HG03135 (cell line): ENCODE measurements at regions not wholly inside any gene's neighbourhood (a gene's known extent, or its start where the extent isn't known, plus 50 kb on each side); places are given as distances from the start of the nearest gene placed in this dataset.
"Not testable (repeated sequence)": the region's sequence is repeated elsewhere in the genome, so short reads cannot be mapped to it uniquely, and the experiment has no call there.

Experiments
- ATAC-seq: cut with Tn5 transposase; IDR thresholded peaks from one replicate; pipeline ENCODE4 v1.9.1; 2021; ENCODE audit warnings: mild to moderate bottlenecking, moderate library complexity; ENCODE audit not compliant: unreplicated experiment

DNA sequence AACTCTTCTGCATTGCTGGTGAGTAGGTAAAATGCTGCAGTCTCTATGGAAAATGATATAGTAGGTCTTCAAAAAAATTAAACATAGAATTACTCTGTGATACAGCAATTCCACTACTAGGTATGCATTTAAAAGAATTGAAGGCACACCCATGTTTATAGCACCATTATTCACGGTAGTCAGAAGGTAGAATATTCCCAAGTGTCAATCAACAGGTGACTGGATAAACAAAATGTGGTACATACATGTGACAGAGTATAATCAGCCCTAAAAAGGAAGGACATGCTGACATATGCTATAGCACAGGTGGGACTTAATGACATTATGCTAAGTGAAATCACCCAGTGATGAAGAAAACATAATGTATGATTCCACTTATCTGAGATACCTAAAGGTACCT lies 123.3 kb downstream of the CCER1 start:
- no peak for ATAC-seq

DNA sequence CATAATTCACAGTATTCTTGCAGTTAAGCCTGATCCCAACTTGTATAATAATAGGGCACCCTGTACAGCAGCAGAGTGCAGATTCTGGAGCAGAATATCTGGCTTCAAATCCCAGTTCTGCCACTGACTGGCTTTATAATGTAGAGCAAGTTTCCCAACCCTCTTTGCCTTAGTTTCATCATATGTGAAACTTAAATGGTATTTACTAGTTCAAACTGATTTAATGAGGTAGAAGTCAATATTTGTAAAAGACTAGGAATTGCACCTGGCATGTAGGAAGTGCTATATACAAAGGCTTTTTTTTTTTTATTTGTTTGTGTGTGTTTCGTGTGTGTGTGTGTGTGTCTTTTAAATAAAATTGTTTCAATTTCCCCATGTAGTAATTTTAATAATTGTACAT lies 125.9 kb downstream of the CCER1 start:
- no peak for ATAC-seq

DNA sequence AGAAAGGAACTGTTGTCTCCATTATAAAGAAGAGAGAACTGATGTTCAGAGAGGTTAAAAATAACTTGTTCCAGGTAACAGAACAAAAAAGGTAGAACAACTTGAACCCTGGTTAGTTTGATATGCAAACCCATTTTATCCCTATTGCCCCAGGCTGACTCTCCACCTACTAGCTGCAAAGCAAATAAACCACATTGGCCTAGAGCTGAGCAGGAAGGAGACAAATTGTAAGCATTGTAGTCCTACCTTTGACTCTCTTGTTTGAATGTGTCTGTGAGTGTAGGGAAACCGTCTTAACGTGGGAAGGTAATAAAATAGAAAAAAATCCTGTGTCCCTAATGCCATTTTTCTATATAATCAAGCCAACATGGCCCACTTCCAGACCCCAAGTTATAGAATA lies 126.4 kb downstream of the CCER1 start:
- no peak for ATAC-seq

DNA sequence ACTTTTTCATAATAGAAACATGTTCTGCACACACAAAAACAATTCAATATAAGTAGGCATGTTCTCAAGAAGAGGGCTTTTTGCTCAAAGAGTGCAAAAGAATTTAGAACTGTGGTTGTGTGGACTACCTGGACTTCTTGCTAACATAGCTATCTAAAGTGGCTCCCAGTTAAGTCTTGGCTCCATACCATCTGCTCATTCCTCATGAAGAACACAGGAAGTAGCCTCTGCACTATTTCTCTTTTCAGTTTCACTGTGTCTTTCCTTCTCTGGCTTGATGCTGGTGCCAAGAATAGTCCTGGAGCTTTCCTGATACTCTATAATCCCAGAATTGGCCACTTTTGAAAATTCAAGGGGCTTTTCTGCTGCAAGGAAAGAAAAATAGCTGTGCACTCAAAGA lies 127.4 kb downstream of the CCER1 start:
- no peak for ATAC-seq

DNA sequence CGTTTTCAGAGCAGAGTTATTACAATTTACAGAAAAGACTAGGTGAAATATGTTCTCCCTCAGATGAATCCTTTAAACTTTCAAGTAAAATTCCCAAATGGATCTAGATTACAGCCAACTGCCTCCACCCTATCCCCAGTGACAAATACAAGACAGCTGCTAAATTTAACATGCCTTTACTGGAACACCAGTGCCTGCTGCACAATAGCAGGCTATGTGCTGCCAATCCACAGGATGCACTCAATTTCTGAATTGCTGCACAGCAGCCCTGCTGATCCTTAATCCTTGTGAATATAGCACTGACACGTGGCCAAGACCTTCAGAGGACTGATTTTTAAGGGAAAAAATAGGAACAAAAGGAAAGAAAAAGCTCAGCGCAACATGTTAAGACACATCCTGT lies 128.9 kb downstream of the CCER1 start:
- no peak for ATAC-seq

DNA sequence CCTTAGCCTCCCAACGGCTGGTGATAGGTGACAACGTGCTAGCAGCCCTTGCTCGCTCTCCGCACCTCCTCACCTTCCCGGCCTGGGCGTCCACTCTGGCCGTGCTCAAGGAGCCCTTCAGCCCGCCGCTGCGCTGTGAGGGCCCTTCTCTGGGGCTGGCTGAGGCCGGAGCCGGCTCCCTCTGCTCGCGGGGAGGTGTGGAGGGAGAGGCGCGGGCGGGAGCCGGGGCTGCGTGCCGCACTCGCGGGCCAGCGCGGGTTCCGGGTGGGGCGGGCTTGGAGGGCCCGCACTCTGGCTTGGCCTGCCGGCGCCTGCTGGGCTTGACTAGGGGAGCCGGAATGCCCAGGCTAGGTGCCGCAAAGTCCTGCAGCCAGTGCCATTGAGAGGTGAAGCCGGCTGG lies 131.1 kb downstream of the CCER1 start:
- ATAC-seq: no peak

DNA sequence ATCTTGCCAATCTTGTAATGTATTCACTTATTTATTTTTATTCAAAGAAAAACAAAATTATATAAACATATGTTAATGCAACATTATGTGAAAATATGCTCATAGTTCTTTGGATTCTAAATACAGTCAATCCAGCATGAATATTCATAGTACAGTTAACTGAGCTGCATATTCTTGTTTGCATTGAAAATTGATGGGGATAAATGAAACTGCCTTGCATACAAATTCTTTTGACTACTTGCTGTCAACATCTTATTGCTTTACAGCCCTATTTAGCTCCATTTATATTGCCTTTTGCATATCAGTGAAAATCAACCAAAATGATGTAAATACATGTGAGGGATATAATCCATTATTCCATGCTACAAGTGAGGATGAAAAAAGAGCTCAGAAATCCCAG lies 135.3 kb downstream of the CCER1 start:
- no peak for ATAC-seq

DNA sequence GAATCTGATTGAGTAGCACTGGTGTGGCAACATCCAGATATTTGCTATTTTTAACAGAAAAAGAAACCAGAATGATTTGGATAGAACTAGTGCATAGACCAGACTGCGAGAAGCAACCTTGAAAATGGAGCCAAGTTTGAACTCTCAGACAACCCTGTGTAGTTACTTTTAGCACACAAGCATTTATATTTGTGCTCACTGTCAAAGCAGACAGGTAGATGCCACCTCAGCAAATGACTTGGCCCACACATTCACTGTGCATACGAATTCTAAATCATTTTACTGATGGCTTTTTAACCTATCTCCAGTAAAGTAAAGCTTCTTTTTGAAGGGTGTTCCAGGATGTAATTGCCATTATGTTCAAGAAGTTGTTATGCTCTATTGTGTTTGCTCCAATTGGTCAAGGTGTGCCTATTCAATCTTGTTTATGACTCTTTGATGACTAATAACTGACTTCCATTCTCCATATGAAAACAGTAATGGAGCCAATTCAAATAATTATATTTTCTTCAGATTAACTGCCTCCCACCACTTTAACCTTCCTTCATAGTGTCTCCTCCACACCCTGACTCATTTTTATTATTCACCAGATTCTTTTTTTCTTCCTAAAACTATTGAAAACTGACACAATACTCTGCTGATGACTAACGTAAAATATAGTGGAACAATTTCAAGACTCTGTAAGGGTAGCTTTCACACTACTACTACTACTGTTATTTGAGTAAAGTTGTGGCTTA lies 138.5 kb downstream of the CCER1 start:
- ATAC-seq: no peak

DNA sequence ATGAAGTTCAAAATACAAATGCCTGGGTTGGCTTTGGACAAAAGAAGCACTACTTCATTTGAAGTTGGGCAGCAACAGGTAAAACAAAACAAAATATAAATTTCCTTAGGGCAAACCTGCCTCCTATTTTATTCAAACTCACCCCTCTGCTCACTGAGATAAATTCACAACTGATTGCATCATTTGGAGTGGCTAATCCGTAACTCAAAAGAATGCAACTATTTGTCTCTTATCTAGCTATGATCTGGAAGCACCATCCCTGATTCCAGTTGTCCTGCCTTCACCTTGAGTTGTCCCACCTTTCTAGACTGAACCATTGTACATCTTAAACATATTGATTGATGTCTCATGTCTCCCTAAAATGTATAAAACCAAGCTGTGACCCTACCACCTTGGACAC lies 145.0 kb downstream of the CCER1 start:
- ATAC-seq: no peak

DNA sequence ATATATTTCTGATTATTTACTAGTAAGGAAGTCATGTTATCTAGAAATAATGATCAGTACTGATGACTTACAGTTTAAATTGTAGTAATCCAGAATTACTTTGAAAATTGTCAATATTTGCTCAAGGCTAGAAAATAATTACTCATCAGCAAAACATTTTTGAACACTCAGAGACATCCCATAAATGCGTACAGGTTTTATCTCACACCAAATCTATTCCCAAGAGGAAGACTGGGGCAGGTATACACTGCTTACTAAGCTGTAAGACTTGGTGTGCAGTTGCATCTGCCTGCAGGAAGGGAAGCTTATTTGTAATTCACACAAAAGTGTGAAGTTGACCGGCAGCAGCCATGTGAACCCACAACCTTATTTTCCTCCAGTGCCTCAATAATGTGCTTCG lies 146.4 kb downstream of the CCER1 start:
- ATAC-seq: no peak

DNA sequence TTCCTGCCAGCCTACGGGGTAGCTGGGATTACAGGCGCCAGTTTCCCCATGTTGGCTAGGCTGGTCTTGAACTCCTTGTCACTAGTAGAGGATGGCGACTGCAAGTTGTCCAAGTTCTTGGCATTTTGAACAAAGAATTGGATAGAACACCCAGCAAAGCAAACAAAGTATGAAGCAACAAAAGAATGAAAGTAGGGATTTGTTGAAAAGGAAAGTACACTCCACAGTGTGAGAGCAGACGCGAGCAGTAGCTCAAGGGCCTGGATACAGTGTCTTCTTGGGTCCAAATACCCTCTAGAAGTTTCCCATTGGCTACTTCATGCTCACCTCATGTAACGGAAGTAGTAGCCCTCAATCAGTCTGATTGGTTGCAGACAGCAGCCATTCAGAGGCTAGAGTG lies 152.2 kb downstream of the CCER1 start:
- no peak for ATAC-seq

DNA sequence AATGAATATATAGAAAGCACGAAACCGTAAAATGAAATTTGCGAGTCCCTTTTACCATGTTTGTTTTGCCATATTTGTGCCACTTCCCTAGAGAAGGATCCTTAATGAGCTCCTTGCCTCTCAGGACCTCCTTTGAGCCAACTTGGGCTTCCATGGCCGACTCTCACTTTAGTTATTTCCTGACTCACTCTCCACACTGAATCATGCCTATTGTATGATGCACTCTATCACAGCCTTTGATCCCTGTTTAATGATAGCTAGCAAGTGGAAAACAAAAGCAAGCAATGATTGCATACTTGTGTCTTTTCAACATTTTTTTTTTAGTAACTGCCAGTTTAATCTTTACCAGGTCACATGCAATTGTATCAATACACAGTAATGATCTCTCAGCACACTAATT lies 153.2 kb downstream of the CCER1 start:
- ATAC-seq: no peak

DNA sequence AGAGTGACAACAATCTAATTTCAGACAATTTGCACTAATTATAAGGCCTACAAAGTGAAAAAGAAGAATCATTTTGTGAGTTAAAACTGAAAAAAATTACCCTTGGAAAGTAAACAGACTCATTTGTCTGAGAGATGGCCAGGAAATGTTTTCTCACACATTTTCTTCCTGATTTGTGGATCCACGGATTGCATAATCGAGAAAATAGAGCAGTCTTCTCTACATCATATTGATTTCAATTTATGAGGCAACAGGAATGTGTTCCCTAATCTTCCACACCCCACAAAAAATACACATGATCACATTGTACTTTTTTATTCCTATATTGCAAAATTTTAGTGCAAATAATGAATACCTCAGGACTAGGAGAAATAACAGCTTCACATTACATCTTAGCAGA lies 160.8 kb downstream of the CCER1 start:
- ATAC-seq: no peak

DNA sequence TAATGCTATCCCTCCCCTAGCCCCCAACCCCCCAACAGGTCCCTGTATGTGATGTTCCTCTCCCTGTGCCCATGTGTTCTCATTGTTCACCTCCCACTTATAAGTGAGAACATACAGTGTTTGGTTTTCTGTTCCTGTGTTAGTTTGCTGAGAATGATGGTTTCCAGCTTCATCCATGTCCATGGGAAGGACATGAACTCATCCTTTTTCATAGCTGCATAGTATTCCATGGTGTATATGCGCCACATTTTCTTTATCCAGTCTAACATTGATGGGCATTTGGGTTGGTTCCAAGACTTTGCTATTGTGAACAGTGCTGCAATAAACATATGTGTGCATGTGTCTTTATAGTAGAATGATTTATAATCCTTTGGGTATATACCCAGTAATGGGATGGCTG lies 162.3 kb downstream of the CCER1 start:
- ATAC-seq: not testable (repeated sequence)

DNA sequence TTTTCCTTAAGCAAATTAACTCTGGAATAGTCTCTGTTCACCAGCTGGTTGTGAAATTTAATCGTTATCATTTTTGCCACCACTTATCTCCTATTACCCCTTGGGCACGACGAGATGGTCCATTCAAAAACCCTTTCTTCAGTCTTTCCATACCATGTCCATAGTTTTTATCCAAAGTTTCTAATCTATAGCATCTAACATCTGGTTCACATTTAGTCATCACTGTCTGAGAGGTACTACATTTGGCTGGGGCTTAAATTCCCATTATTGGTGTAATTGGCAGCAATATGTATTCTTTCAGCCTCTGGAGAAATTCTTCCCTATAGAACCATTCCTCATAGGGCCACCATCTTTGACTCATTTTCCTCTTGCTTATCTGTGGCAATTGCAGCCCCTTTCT lies 163.5 kb downstream of the CCER1 start:
- no peak for ATAC-seq

DNA sequence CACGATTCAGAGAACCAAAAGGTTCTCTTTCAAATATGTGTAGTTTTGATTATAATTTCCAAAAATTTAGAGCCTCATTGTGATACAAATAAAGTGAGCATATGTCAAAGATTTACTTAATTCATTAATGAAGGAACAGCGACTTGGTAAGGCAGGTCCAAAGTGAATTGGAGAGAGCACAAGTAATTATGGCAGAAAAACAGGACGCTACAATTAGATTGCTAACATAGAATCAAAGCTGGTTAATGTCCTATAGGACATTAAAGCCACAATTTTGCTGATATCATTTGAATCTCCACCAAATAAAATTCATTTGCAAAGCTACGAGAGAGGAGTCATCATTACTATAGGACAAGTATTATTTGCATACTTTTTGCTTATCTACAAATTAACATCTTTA lies 164.2 kb downstream of the CCER1 start:
- no peak for ATAC-seq

DNA sequence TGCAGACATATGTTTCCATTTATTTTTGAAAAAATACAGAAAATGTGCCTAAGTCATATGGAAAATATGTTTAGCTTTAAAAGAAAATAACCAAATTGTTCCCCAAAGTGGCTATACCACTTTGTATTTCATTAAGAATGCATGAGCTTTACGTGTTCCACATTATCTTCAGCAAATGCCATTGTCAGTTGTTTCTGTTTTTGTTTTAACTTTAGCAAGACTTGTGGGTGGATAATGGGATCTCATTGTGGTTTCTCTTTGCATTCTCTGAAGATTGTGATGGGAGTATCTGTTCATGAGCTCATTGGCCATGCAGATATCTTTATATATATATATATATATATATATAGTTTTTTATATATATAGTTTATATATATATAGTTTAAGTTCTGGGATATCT lies 181.5 kb downstream of the CCER1 start:
- ATAC-seq: no peak

DNA sequence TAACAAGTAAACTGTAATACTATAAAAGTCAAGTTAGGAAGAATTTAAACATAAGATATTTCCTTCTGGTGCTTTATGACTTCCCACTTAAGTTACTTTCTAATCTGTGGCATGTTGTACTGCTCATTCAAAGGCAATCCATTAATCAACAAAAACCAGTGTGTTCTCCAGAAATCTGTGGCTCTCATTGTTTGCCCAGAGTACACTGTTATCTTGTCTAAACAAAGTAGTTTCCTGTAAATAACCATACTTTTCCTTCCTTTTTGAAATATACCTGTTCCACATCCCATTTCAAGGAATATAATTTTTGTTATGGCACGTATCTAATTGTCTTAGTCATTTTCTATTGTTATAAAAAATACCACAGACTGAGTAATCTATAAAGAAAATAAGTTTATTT lies 184.1 kb downstream of the CCER1 start:
- ATAC-seq: no peak

DNA sequence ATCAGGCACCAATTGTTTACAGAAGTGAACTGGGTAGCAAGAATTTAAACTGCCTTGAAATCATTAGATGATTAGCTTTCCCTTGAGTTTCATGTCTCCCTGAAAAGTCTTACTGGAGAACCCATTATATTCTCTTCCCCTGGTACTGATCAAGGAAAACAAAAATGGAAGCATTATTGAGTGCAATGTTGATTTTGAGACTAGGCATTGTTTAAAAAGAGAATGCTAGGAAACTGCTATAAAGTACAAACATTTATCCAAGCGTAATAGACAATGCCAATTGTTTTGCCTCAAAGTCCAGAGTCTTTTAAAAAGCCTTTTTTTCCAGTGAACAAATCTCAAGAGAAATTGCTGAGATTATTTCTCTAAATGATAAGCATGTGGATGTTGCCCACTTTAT lies 197.0 kb downstream of the CCER1 start:
- ATAC-seq: no peak

DNA sequence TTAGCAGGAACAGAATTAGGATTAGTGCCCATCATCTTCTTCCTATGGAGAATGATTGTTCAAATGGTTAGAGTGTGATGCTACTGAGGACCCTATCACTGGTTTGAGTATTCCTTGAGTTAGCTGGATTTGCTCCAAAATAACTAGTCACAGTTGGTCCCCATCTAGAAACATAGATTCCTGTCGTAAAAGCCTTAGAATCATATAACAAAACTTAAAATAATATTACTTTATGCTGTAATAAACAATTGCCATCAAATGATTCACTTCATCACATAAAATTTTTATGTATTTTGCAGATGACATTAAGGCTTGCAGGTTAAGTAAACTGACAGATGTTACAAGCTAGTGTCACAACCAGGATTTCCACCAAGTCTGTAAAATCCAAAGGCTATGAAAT lies 209.8 kb downstream of the CCER1 start:
- no peak for ATAC-seq

DNA sequence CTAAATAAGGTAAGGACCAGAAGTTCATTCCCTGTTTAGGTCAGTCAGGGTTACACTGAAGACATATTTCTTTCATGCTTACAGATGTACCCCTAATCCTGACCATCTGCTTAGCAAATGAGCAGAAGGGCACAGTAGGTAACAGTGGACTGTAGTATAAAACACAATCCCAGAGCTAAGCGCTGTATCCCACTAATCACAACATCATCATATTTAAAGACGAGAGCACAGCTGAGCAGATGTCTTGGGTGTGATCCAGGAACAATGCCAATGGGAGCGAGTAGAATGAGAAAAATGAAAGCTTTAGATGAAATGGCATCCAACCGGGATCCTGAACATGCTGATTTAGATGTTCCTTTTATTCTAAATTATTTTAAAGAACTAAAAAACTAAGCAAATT lies 213.4 kb downstream of the CCER1 start:
- ATAC-seq: no peak

DNA sequence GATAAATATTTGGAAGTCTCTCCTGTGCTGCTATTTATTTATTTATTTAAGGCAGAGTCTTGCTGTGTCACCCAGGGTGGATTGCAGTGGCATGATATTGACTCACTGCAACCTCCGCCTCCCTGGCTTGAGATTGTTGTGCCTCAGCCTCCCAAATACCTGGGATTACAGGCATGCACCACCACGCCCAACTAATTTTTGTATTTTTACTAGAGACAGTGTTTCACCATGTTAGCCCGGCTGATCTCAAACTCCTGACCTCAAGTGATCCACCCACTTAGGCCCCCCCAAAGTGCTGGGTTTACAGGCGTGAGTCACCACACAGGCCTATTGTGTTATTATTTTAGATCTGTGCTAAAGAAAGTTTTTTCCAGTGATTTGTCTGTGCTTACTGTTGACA lies 225.2 kb downstream of the CCER1 start:
- no peak for ATAC-seq

DNA sequence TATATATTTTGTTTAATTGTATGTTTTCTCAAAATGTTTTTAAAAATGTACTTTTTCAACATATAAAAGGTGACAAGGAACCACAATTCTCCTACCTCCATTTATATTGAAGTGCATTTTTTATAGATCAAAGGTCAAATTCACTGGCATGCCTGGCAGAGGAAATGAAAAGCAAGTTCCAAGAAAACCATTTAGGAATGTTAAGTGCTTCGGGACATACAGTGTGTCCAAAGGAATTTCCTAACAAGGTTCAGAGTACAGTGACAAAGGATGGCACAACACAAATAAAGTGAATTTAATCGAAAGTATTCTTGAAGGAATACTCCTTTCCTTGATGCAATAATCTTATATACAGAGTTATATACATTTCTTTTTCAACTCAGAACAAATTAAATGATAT lies 242.3 kb downstream of the CCER1 start:
- ATAC-seq: no peak
